GM12878 (cell line): ENCODE measurements at regions not wholly inside any gene's neighbourhood (a gene's known extent, or its start where the extent isn't known, plus 50 kb on each side); places are given as distances from the start of the nearest gene placed in this dataset.

Experiments used
- ATAC-seq: fragments of 200-7000 bp; cut with Tn5 transposase; 3 replicates; pipeline ENCODE4 v1.9.1; 2020; ENCODE audit warnings: mild to moderate bottlenecking, moderate library complexity
- BruUV-seq: library from RNA; stranded (reverse); fragments of 400-500 nt; replicated peaks from 2 replicates; lab custom pipeline; 2021; lab: Mats Ljungman, UMichigan
- CTCF ChIA-PET: fragments of 300-600 bp; sonication (Branson Sonifier 250); formaldehyde crosslinking; extraction: SDS; loops from one replicate; lab custom pipeline; 2021; ENCODE audit warnings: inconsistent platforms; lab: Yijun Ruan, JAX
- POLR2A ChIA-PET: fragments of 350-600 bp; formaldehyde crosslinking; extraction: SDS; loops from one replicate; lab custom pipeline; 2021; ENCODE audit warnings: inconsistent platforms; lab: Charles Lee
- RAD21 ChIA-PET: fragments of 300-600 bp; sonication (Branson Sonifier 250); formaldehyde crosslinking; loops from one replicate; lab custom pipeline; 2023; ENCODE audit warnings: antibody characterized with exemption; ENCODE audit not compliant: unreplicated experiment; lab: Charles Lee
- SMC1A ChIA-PET: fragments of 300-600 bp; sonication (Branson Sonifier 250); formaldehyde crosslinking; loops from one replicate; lab custom pipeline; 2023; ENCODE audit not compliant: unreplicated experiment, uncharacterized antibody; lab: Charles Lee
- DNase-seq: peaks from one replicate; pipeline ENCODE4 v3.0.0-alpha.2; 2011; ENCODE audit warnings: low read depth, low spot score
- FAIRE-seq: peaks from 3 replicates; lab custom pipeline; 2011; peaks lifted over from hg19 to GRCh38; lab: Jason Lieb, UNC
- H2AFZ ChIP-seq: 2 replicates; pipeline ENCODE4 v1.6.0; 2011; ENCODE audit warnings: low read depth, low read length, control low read depth; ENCODE audit not compliant: control insufficient read depth
- H3K27ac ChIP-seq: 2 replicates; pipeline ENCODE4 v1.5.1; 2011; ENCODE audit warnings: control low read depth; ENCODE audit not compliant: control insufficient read depth, insufficient read depth
- H3K27me3 ChIP-seq, 2 experiments: replicated peaks in 1 of 2; 2 replicates each; pipeline versions ENCODE4 v1.6.0 to v1.6.1; 2011; ENCODE audit warnings: low read length in 1 of 2; ENCODE audit not compliant: control insufficient read depth in 2 of 2, insufficient read depth in 2 of 2
- H3K36me3 ChIP-seq, 2 experiments: 2 replicates each; pipeline ENCODE4 v1.5.1; 2011; ENCODE audit warnings: low read length in 1 of 2; ENCODE audit not compliant: control insufficient read depth in 2 of 2, insufficient read depth in 2 of 2
- H3K4me1 ChIP-seq: 2 replicates; pipeline ENCODE4 v1.6.1; 2011; ENCODE audit warnings: mild to moderate bottlenecking, low read length, moderate library complexity, mixed read lengths; ENCODE audit not compliant: control insufficient read depth, insufficient read depth
- H3K4me2 ChIP-seq: 2 replicates; pipeline ENCODE4 v1.6.0; 2011; ENCODE audit warnings: control low read depth; ENCODE audit not compliant: control insufficient read depth, insufficient read depth
- H3K4me3 ChIP-seq: fragments of 200-600 bp; sonication (generic); 2 replicates; pipeline ENCODE4 v1.5.1; 2016
- H3K79me2 ChIP-seq: 2 replicates; pipeline ENCODE4 v1.6.0; 2011; ENCODE audit warnings: low read length; ENCODE audit not compliant: control insufficient read depth, insufficient read depth
- H3K9ac ChIP-seq: 2 replicates; pipeline ENCODE4 v1.8.0; 2011; ENCODE audit warnings: low read length, control low read depth, mixed read lengths; ENCODE audit not compliant: control insufficient read depth, insufficient read depth
- H3K9me3 ChIP-seq: replicated peaks from 3 replicates; pipeline ENCODE4 v1.5.1; 2011; ENCODE audit warnings: mild to moderate bottlenecking, low read length; ENCODE audit not compliant: control insufficient read depth, insufficient read depth
- H4K20me1 ChIP-seq: 2 replicates; pipeline ENCODE4 v1.6.0; 2011; ENCODE audit not compliant: control insufficient read depth, insufficient read depth
- DPF2 ChIP-seq: fragments of 450-650 bp; IDR thresholded peaks from 2 replicates; pipeline ENCODE4 v1.6.1; 2017; ENCODE audit warnings: mild to moderate bottlenecking
- EZH2 ChIP-seq: IDR thresholded peaks from 2 replicates; pipeline ENCODE4 v1.6.1; 2012; ENCODE audit warnings: low read depth, mild to moderate bottlenecking, control low read depth, inconsistent platforms, low read length, borderline replicate concordance; ENCODE audit not compliant: control insufficient read depth
- GATAD2B ChIP-seq: fragments of 450-650 bp; conservative IDR thresholded peaks from 2 replicates; pipeline ENCODE4 v1.6.1; 2017; ENCODE audit warnings: low read depth, mild to moderate bottlenecking, moderate library complexity
- HDGF ChIP-seq: fragments of 450-650 bp; IDR thresholded peaks from 2 replicates; pipeline ENCODE4 v1.6.1; 2016; ENCODE audit warnings: antibody characterized with exemption
- IKZF1 ChIP-seq: fragments of 450-650 bp; conservative IDR thresholded peaks from 2 replicates; pipeline ENCODE4 v1.6.1; 2017; ENCODE audit warnings: antibody characterized with exemption, mild to moderate bottlenecking
- MYB ChIP-seq: fragments of 150-350 bp; IDR thresholded peaks from 2 replicates; pipeline ENCODE4 v1.6.1; 2014; ENCODE audit warnings: mild to moderate bottlenecking, low read depth, low read length, borderline replicate concordance
- NFYB ChIP-seq: IDR thresholded peaks from 2 replicates; pipeline ENCODE4 v1.6.1; 2011; ENCODE audit warnings: low read depth, mild to moderate bottlenecking, low read length, improper control_type of control experiment, moderate library complexity; ENCODE audit not compliant: insufficient read depth
- SMAD5 ChIP-seq: IDR thresholded peaks from 2 replicates; pipeline ENCODE4 v1.6.1; 2016; ENCODE audit warnings: antibody characterized with exemption, low read depth
- SRF ChIP-seq, 2 experiments: IDR thresholded peaks; 2 replicates each; pipeline ENCODE4 v1.6.1; 2011; ENCODE audit warnings: low read depth in 2 of 2, low read length in 2 of 2, mild to moderate bottlenecking in 1 of 2, moderate library complexity in 1 of 2
- YY1 ChIP-seq: IDR thresholded peaks from 2 replicates; pipeline ENCODE4 v1.6.1; 2011; ENCODE audit warnings: low read depth, mild to moderate bottlenecking, low read length
- ZNF622 ChIP-seq: fragments of 450-650 bp; IDR thresholded peaks from 2 replicates; pipeline ENCODE4 v1.6.1; 2017; ENCODE audit warnings: mild to moderate bottlenecking, inconsistent platforms
- WGBS: methylation state at CpG from one replicate; pipeline ENCODE4 v1.1.6; 2016; ENCODE audit warnings: low lambda C conversion rate; ENCODE audit not compliant: insufficient replicate concordance, insufficient coverage; ENCODE audit errors: missing lambda C conversion rate; 5-methylcytosine and 5-hydroxymethylcytosine counted together
- in situ Hi-C: fragments of 300-500 bp; cut with MboI; formaldehyde crosslinking; loops from 9 replicates; pipeline ENCODE4 v1.14.3; 2018; ENCODE audit warnings: mixed read lengths
- intact Hi-C: fragments of 100-400 bp; cut with micrococcal nuclease; formaldehyde crosslinking; loops from one replicate; pipeline ENCODE4 v1.14.2; 2022; ENCODE audit not compliant: unreplicated experiment

- H3K27ac ChIP-seq, result no peak overlapping the region
- no peaks in the 10 kb centered on the region; a peak in 2 of 4 replicates for H3K27me3 ChIP-seq
- H2AFZ ChIP-seq, result no peak overlapping the region
- WGBS, result 4% methylated on average over 8 of the region's 8 CpGs
- H3K9ac ChIP-seq, result no peak overlapping the region
- POLR2A ChIA-PET, result no interaction called here
- RAD21 ChIA-PET, result no interaction called here
- SMC1A ChIA-PET, result no interaction called here
- intact Hi-C loops, result no loop called here
- no TSS peak for BruUV-seq
- FAIRE-seq (no peak), ATAC-seq (no peak), DNase-seq (no peak)
- TF ChIP-seq MYB, result no peak
- no peak for TF ChIP-seq NFYB
- no peak for TF ChIP-seq YY1
- TF ChIP-seq SRF (IDR thresholded peaks at IDR 0.05; ENCODE audit: low read depth in 2 of 2, low read length in 2 of 2), result no peak
- no peak for TF ChIP-seq IKZF1
- no peak for TF ChIP-seq SMAD5
- TF ChIP-seq EZH2, result no peak
- no peak for TF ChIP-seq HDGF
- no peak for TF ChIP-seq DPF2
- no peak for TF ChIP-seq ZNF622
- no peak for TF ChIP-seq GATAD2B
- TF ChIP-seq, all 136 proteins: peak for 0
- Histone ChIP-seq H4K20me1 (no peaks in the 10 kb centered on the region), H3K4me1 (no peaks in the 10 kb centered on the region), H3K36me3 (no peaks in the 10 kb centered on the region), H3K4me3 (no peak overlapping the region), H3K4me2 (no peak overlapping the region), H3K9me3 (no peaks in the 10 kb centered on the region), H3K79me2 (no peaks in the 10 kb centered on the region)
- in situ Hi-C loops, result no loop called here
- CTCF ChIA-PET, result no interaction called here
These were observed 97.4 kb downstream of the DDX1 start for GRCh38 chr2:15688924-15689568.
